ENCODE measurements at regions not wholly inside any gene's neighbourhood (a gene's known extent, or its start where the extent isn't known, plus 50 kb on each side); places are given as distances from the start of the nearest gene placed in this dataset.
"Not testable (repeated sequence)": the region's sequence is repeated elsewhere in the genome, so short reads cannot be mapped to it uniquely, and the experiment has no call there.

DNA sequence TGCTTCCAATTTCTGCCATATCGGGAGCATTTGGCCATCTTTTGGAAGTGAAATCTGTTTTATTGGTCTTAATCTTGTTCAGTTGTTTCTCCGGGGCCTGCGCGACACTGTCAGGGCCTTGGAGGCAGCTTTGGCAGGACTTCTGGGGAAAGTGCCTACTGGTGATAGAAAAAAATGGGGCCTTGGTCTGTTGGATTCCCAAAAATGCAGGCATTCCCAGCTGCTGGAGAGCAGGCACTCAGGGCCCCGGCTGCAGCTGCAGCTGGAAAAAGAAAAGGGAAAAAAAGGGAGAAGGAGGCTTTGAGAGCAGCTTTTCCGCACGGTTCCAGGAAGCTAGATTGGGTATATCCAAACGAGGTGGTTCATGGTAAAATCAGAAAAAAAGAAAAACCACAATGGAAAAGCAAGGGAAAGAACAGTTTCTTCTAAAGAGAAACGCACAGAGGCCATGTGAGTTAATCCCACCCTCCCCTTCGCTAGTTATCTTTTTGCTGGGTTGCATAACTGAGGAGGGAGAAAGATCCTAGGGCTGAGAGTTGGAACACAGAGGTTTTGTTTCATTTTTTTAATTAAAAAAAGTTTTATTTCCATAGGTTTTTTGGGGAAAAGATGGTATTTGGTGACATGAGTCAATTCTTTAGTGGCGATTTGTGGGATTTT, 134.7 kb upstream of the RFLNA start:
- H3K36me3 ChIP-seq: no peaks in the 10 kb centered on the region
- peak overlapping the region; percentile 43 for H3K27ac ChIP-seq
- TF ChIP-seq, protein P1, sequence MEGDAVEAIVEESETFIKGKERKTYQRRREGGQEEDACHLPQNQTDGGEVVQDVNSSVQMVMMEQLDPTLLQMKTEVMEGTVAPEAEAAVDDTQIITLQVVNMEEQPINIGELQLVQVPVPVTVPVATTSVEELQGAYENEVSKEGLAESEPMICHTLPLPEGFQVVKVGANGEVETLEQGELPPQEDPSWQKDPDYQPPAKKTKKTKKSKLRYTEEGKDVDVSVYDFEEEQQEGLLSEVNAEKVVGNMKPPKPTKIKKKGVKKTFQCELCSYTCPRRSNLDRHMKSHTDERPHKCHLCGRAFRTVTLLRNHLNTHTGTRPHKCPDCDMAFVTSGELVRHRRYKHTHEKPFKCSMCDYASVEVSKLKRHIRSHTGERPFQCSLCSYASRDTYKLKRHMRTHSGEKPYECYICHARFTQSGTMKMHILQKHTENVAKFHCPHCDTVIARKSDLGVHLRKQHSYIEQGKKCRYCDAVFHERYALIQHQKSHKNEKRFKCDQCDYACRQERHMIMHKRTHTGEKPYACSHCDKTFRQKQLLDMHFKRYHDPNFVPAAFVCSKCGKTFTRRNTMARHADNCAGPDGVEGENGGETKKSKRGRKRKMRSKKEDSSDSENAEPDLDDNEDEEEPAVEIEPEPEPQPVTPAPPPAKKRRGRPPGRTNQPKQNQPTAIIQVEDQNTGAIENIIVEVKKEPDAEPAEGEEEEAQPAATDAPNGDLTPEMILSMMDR (IDR thresholded peaks at IDR 0.05): no peak
- ATAC-seq: no peak
- no peak for DNase-seq
- H3K4me3 ChIP-seq: no peak overlapping the region
- intact Hi-C loops (cut with DNase I): no loop called here
- H3K27me3 ChIP-seq (ENCODE audit: low read depth): no peaks in the 10 kb centered on the region
- H3K9me3 ChIP-seq: no peaks in the 10 kb centered on the region
- H3K4me1 ChIP-seq: no peaks in the 10 kb centered on the region

DNA sequence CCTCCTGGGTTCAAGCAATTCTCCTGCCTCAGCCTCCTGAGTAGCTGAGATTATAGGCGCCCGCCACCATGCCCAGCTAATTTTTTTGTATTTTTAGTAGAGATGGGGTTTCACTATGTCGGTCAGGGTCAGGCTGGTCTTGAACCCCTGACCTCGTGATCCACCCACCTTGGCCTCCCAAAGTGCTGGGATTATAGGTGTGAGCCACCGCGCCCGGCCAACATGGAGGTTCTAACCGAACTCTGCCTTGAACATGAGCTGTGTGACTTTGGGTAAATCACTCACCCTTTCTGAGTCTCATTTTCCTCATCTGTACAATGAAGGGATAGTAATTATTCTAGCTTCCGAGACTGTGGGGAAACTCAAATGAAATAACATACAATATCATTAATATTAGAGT, 133.5 kb upstream of the RFLNA start:
- DNase-seq; H3K4me3 ChIP-seq; H3K4me1 ChIP-seq; H3K36me3 ChIP-seq; intact Hi-C loops (cut with DNase I); H3K9me3 ChIP-seq; H3K27me3 ChIP-seq (ENCODE audit: low read depth); ATAC-seq; H3K27ac ChIP-seq: not testable (repeated sequence)

DNA sequence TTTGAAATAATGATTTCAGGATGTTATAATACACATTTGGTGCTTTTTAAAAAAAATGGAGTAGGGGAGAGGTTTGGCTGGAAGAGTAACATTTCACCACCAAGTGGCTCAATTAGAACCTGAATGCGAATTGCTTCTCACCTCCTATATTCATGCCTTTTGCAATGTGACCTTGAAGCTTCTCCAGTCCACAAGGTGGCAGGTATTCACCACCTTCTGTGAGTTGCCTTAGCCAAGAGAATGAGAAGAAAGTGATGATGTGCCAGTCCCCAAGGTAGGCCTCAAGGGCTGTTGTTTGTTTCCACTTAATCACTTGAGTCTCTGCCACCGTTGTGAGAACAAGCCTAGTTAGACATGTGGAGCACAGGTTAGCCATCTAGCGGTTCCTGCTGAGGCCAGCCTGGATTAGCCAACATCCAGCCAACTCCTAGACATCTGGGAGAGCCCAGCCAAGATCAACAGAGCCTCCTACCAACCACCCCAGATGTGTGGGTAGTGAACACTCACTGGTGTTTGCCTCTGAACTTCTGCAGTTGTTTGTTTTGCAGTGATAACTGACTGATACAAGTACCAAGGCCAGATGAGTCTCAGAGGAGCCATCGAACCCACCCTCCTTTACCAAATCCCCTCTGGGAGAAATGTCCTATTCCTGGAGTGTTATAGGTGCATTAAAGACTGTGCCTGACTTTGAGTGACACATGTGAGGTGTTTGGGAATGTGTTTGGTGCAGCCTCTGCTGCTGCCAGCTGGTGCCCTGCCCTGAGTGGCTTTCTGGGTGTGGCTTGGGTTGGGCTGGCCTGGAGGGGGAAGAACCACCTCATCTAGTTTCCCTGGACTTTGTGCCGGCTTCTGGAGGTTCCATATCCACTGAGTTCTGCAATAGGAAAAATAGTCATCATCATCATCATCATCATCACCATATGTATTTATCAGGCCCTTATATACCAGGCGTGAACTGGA, 132.5 kb upstream of the RFLNA start:
- Histone ChIP-seq H3K27me3 (ENCODE audit: low read depth) (no peaks in the 10 kb centered on the region), H3K9me3 (no peaks in the 10 kb centered on the region), H3K4me1 (no peaks in the 10 kb centered on the region), H3K36me3 (no peaks in the 10 kb centered on the region), H3K4me3 (no peak overlapping the region), H3K27ac (no peak overlapping the region)
- intact Hi-C loops (cut with DNase I): no loop called here
- DNase-seq (no peak), ATAC-seq (peak; percentile 32 to 43)
- TF ChIP-seq, protein P1 (IDR thresholded peaks at IDR 0.05): no peak

DNA sequence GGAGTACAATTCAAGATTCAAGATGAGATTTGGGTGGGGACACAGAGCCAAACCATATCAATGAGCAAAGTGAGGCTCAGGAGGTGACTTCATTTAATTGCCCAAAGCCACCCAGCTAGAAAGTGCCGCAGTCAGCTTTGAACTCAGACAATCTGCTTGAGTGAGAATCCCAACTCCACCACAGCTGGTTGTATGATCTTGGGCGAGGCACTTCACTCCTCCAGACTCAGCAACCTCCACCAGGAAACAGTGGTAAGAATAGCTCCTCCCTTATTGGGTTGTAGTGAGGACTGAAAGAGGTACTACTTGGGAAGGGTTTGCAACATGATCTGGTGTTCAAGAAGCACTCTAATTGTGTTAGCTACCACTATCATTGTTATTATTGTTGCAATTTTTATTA, 129.2 kb upstream of the RFLNA start:
- no peaks in the 10 kb centered on the region for H3K27me3 ChIP-seq (ENCODE audit: low read depth)
- TF ChIP-seq, protein P1 (IDR thresholded peaks at IDR 0.05): no peak
- no peak overlapping the region for H3K4me3 ChIP-seq
- ATAC-seq (no peak), DNase-seq (no peak)
- intact Hi-C loops (cut with DNase I): no loop called here
- no peaks in the 10 kb centered on the region for H3K9me3 ChIP-seq
- H3K36me3 ChIP-seq: no peaks in the 10 kb centered on the region
- no peak overlapping the region for H3K27ac ChIP-seq
- no peaks in the 10 kb centered on the region for H3K4me1 ChIP-seq

DNA sequence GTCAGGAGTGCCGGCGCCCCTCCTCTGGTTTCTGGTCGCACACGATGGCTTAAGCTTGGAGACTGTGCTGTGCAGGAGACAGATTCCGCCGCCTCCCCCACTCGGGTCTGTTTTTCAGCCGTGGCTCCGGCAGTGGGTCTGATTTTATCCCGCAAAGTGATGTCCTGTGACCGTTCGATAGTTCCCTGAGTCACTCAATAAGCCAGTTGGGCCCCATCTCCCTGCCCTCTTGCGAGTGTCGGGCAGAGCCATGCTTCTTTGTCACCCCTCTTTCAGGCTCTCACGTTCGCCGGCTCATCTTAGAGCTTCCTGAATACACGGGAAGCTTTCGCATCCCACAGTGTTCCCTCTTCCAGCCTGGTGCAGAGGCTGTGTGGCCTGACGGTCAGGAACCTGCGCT, 127.8 kb upstream of the RFLNA start:
- no peaks in the 10 kb centered on the region for H3K27me3 ChIP-seq (ENCODE audit: low read depth)
- no peak for DNase-seq
- intact Hi-C loops (cut with DNase I): no loop called here
- no peaks in the 10 kb centered on the region for H3K9me3 ChIP-seq
- H3K27ac ChIP-seq: no peak overlapping the region
- H3K4me1 ChIP-seq: peaks cover 7% of the 10 kb centered on the region
- H3K36me3 ChIP-seq: no peaks in the 10 kb centered on the region
- TF ChIP-seq, protein P1 (IDR thresholded peaks at IDR 0.05): no peak
- ATAC-seq: no peak
- H3K4me3 ChIP-seq: no peak overlapping the region

All from lower lobe of right lung (tissue), 2 donors.